BJ (cell line): ENCODE measurements at regions not wholly inside any gene's neighbourhood (a gene's known extent, or its start where the extent isn't known, plus 50 kb on each side); places are given as distances from the start of the nearest gene placed in this dataset.

ENCODE experiments used
- CTCF ChIA-PET: fragments of 350-600 bp; formaldehyde crosslinking; extraction: SDS; loops from one replicate; lab custom pipeline; 2021; ENCODE audit warnings: antibody characterized with exemption, inconsistent platforms; lab: Yijun Ruan, JAX
- POLR2A ChIA-PET: fragments of 300-600 bp; sonication (Branson Sonifier 250); formaldehyde crosslinking; extraction: SDS; loops from one replicate; lab custom pipeline; 2021; ENCODE audit warnings: antibody characterized with exemption; lab: Charles Lee
- DNase-seq: peaks from one replicate; pipeline ENCODE4 v3.0.0-alpha.2; 2011; ENCODE audit warnings: low read depth
- H3K27me3 ChIP-seq: 2 replicates; pipeline ENCODE4 v1.6.0; 2011; ENCODE audit warnings: low read length; ENCODE audit not compliant: control insufficient read depth, insufficient read depth
- H3K36me3 ChIP-seq: 2 replicates; pipeline ENCODE4 v1.5.1; 2011; ENCODE audit warnings: low read length; ENCODE audit not compliant: control insufficient read depth, insufficient read depth
- H3K4me3 ChIP-seq: 2 replicates; pipeline ENCODE4 v1.5.1; 2011; ENCODE audit warnings: low read depth, mild to moderate bottlenecking, control low read depth, low read length
- TF ChIP-seq, protein P1 (sequence below): IDR thresholded peaks from 2 replicates; pipeline ENCODE4 v1.5.1; 2011; ENCODE audit warnings: low read depth, mild to moderate bottlenecking, control low read depth, inconsistent platforms, low read length, moderate library complexity; ENCODE audit not compliant: insufficient read depth

DNA sequence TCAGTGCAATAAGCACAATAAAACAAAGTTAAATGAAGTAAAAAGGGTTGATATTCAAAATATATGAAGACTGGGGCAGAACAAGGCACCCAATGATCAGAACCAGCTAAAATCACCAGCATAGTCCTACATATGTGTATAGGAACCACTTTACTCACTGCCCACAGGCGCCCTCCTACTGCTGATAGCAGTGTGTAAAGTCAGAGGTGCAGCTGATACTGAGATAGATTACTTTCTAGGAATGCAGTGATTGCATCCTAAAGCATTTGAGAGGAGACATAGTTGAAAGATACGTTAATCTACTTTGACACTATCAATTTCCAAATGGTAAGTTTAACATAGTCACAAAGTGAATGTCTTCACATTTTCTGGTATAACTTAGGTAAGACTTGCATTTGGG lies 161.1 kb upstream of the MCHR2 start:
- DNase-seq, result no peak
- POLR2A ChIA-PET, result no interaction called here
- Histone ChIP-seq H3K4me3 (no peak overlapping the region), H3K27me3 (no peaks in the 10 kb centered on the region), H3K36me3 (no peaks in the 10 kb centered on the region)
- CTCF ChIA-PET, result interaction anchor here (0.9 to 1.5 kb wide), 3 partner anchors 15 to 310 kb away, joined by 3 read pairs; partner anchors contain the start of gene SIM1
- TF ChIP-seq, protein P1, sequence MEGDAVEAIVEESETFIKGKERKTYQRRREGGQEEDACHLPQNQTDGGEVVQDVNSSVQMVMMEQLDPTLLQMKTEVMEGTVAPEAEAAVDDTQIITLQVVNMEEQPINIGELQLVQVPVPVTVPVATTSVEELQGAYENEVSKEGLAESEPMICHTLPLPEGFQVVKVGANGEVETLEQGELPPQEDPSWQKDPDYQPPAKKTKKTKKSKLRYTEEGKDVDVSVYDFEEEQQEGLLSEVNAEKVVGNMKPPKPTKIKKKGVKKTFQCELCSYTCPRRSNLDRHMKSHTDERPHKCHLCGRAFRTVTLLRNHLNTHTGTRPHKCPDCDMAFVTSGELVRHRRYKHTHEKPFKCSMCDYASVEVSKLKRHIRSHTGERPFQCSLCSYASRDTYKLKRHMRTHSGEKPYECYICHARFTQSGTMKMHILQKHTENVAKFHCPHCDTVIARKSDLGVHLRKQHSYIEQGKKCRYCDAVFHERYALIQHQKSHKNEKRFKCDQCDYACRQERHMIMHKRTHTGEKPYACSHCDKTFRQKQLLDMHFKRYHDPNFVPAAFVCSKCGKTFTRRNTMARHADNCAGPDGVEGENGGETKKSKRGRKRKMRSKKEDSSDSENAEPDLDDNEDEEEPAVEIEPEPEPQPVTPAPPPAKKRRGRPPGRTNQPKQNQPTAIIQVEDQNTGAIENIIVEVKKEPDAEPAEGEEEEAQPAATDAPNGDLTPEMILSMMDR, result no peak

DNA sequence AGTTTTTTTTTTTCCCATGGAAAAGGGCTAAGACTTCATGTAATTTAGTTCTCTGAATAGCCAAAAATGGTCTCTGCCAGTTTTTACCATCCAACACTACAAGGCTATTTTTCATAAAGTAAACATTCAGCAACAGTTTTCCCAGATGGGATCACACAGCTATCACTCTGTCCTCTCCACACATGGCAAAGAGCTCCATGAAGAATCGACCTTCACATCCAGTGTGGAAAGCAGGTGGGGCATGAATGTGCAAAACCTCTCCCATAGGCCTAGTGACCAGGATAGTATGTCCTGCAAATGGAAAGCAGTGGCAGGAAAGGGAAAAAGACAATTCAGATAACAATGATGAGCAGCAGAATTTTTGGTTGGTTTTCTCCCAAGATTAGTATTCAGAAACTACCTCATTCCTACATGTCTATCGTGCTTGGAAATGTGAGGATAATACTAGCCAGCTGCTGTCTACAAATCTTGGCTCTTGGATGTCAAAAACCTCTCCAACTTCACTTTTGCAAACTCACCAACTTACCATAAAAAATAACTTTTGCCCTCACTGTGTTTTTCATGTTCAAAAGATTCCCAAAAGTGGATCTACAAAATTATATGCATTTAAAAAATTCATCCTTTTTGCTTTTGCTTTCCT lies 159.7 kb upstream of the MCHR2 start:
- DNase-seq, result no peak
- ChIA-PET POLR2A (no interaction called here), CTCF (interaction anchor here (0.9 to 1.5 kb wide), 3 partner anchors 14 to 311 kb away, joined by 3 read pairs; partner anchors contain the start of gene SIM1)
- TF ChIP-seq, protein P1, result no peak
- Histone ChIP-seq H3K27me3 (no peaks in the 10 kb centered on the region), H3K4me3 (no peak overlapping the region), H3K36me3 (no peaks in the 10 kb centered on the region)

- POLR2A ChIA-PET, result interaction anchor here (0.6 kb wide), 1 partner anchor 166 kb away, joined by 4 read pairs; no protein-coding TSS in a partner anchor
These were observed 158.2 kb upstream of the MCHR2 start for GRCh38 chr6:100152201-100152600.

GRCh38 chr6:100144991-100145390 lies 151.0 kb upstream of the MCHR2 start:
- Histone ChIP-seq H3K27me3 (no peaks in the 10 kb centered on the region), H3K36me3 (no peaks in the 10 kb centered on the region), H3K4me3 (no peak overlapping the region)
- ChIA-PET CTCF (no interaction called here), POLR2A (no interaction called here)
- DNase-seq, result no peak
- TF ChIP-seq, protein P1, result no peak

More at GRCh38 chr6:100152201-100152600, 158.2 kb upstream of the MCHR2 start:
- no peak overlapping the region for H3K4me3 ChIP-seq
- no peak for DNase-seq
- no peaks in the 10 kb centered on the region for H3K27me3 ChIP-seq
- H3K36me3 ChIP-seq, result no peaks in the 10 kb centered on the region
- CTCF ChIA-PET, result no interaction called here
- TF ChIP-seq, protein P1, result no peak

DNA sequence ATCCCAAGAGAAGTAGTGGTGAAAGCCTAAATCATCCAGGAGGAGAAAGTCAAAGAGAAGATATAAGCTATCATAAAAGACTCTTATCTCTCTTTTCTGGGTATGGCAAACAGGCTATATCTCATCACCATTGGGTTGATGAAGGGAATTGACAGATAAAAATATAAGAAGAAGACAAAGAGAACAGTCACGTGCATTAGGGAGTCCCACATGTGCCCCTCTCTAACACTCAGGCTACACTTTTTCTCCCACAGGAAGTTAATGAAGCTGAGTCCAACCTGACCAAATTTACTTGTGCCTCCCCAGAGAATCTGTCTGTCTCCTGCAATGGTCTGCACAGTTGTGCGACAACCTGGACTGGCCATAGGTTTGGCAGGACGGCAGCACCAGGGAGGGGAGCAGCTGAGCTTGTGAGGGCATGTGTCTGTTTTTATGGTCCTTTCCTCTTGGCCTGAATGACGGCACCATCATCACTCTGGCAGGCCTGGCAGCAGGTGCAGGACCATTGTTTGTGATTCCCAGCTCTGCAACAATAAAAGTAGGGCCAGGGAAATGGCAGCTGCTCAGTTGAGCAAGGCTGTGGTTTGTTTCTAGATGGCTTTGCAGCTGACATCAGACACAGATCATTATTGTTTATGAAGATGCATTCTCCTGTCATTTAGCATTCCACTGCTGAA lies 144.5 kb upstream of the MCHR2 start:
- CTCF ChIA-PET, result interaction anchor here (1.3 kb wide), 1 partner anchor 11 kb away, joined by 3 read pairs; no protein-coding TSS in a partner anchor

More for the DNA sequence above, 144.5 kb upstream of the MCHR2 start:
- H3K27me3 ChIP-seq, result no peaks in the 10 kb centered on the region
- TF ChIP-seq, protein P1, result no peak
- POLR2A ChIA-PET, result no interaction called here
- DNase-seq, result no peak
- no peaks in the 10 kb centered on the region for H3K36me3 ChIP-seq
- H3K4me3 ChIP-seq, result no peak overlapping the region
